K562 (cell line): ENCODE measurements at regions not wholly inside any gene's neighbourhood (a gene's known extent, or its start where the extent isn't known, plus 50 kb on each side); places are given as distances from the start of the nearest gene placed in this dataset.

Experiments used
- ATAC-seq: fragments of 200-7000 bp; cut with Tn5 transposase; 3 replicates; pipeline ENCODE4 v1.9.1; 2020; ENCODE audit warnings: moderate library complexity
- BruUV-seq: library from RNA; stranded (reverse); fragments of 400-500 nt; replicated peaks from 2 replicates; lab custom pipeline; 2021; lab: Mats Ljungman, UMichigan
- CTCF ChIA-PET: fragments of 300-600 bp; formaldehyde crosslinking; extraction: SDS; loops from one replicate; lab custom pipeline; 2021; ENCODE audit warnings: low intra/inter-chr PET ratio; lab: Yijun Ruan, JAX
- POLR2A ChIA-PET: fragments of 300-600, 350-650 bp; sonication (Branson Sonifier 250); formaldehyde crosslinking; extraction: SDS; loops from one replicate; lab custom pipeline; 2021; ENCODE audit warnings: antibody characterized with exemption, inconsistent platforms; lab: Yijun Ruan, JAX
- DNase-seq, 4 experiments: peaks; one replicate each; pipeline versions ENCODE4 v3.0.0 to v3.0.0-alpha.2; 2011 to 2018; ENCODE audit warnings: low spot score in 3 of 4, mixed read lengths in 3 of 4; ENCODE audit errors: extremely low read depth in 1 of 4
- FAIRE-seq: peaks from 2 replicates; lab custom pipeline; 2011; peaks lifted over from hg19 to GRCh38; lab: Jason Lieb, UNC
- H2AFZ ChIP-seq: 2 replicates; pipeline ENCODE4 v1.6.0; 2011; ENCODE audit warnings: low read depth, low read length, control low read depth, inconsistent platforms
- H3K27ac ChIP-seq: fragments of 200-600 bp; 3 replicates; pipeline ENCODE4 v1.8.0; 2011; ENCODE audit warnings: low read depth, mild to moderate bottlenecking, control low read depth, inconsistent platforms, low read length, moderate library complexity, mixed read lengths; ENCODE audit errors: extremely low read depth
- H3K27me3 ChIP-seq, 2 experiments: fragments of 300-600 bp in 1 of 2; 2 replicates in 1 of 2; 3 replicates in 1 of 2; pipeline versions ENCODE4 v1.6.0 to v1.8.0; 2011; ENCODE audit warnings: inconsistent platforms in 2 of 2, low read length in 2 of 2, mild to moderate bottlenecking in 1 of 2, mixed read lengths in 1 of 2, moderate library complexity in 1 of 2; ENCODE audit not compliant: control insufficient read depth in 2 of 2, insufficient read depth in 2 of 2
- H3K36me3 ChIP-seq: fragments of 300-600 bp; 3 replicates; pipeline ENCODE4 v1.8.0; 2011; ENCODE audit warnings: mild to moderate bottlenecking, low read length, inconsistent platforms; ENCODE audit not compliant: control insufficient read depth, insufficient read depth
- H3K4me1 ChIP-seq, 2 experiments: fragments of 200-600 bp in 1 of 2; replicated peaks in 1 of 2; 2 replicates in 1 of 2; 3 replicates in 1 of 2; pipeline versions ENCODE4 v1.5.1 to v1.8.0; 2011; ENCODE audit warnings: inconsistent platforms in 2 of 2, low read length in 2 of 2, mild to moderate bottlenecking in 1 of 2, mixed read lengths in 1 of 2, moderate library complexity in 1 of 2; ENCODE audit not compliant: control insufficient read depth in 2 of 2, insufficient read depth in 2 of 2
- H3K4me2 ChIP-seq: 2 replicates; pipeline ENCODE4 v1.6.1; 2011; ENCODE audit warnings: low read length, control low read depth, inconsistent platforms, mixed read lengths; ENCODE audit not compliant: insufficient read depth
- H3K4me3 ChIP-seq: fragments of 200-600 bp; sonication (generic), shearing (Covaris generic); 2 replicates; pipeline ENCODE4 v1.5.1; 2016; ENCODE audit warnings: control low read depth, inconsistent platforms
- H3K79me2 ChIP-seq: fragments of 200-600 bp; 3 replicates; pipeline ENCODE4 v1.8.0; 2011; ENCODE audit warnings: low read length, inconsistent platforms; ENCODE audit not compliant: control insufficient read depth, insufficient read depth
- H3K9ac ChIP-seq, 2 experiments: 2 replicates each; pipeline versions ENCODE4 v1.6.0 to v1.6.1; 2011; ENCODE audit warnings: low read depth in 2 of 2, low read length in 2 of 2, control low read depth in 1 of 2, inconsistent platforms in 1 of 2, mild to moderate bottlenecking in 1 of 2, mixed read lengths in 1 of 2; ENCODE audit not compliant: insufficient read depth in 1 of 2
- H3K9me1 ChIP-seq: one replicate; pipeline ENCODE4 v1.6.0; 2011; ENCODE audit warnings: inconsistent platforms, mild to moderate bottlenecking, low read length, moderate library complexity; ENCODE audit not compliant: control insufficient read depth, insufficient read depth
- H3K9me3 ChIP-seq: replicated peaks from 2 replicates; pipeline ENCODE4 v1.5.1; 2011; ENCODE audit warnings: low read depth, low read length, inconsistent platforms; ENCODE audit not compliant: control insufficient read depth, insufficient read depth
- H4K20me1 ChIP-seq: replicated peaks from 2 replicates; pipeline ENCODE4 v1.6.1; 2011; ENCODE audit warnings: low read length, inconsistent platforms, mixed read lengths; ENCODE audit not compliant: control insufficient read depth, insufficient read depth
- CBX1 ChIP-seq: sonication (generic); IDR thresholded peaks from 2 replicates; pipeline ENCODE4 v1.6.1; 2016; ENCODE audit warnings: antibody characterized with exemption, low read depth, mild to moderate bottlenecking
- CBX8 ChIP-seq: fragments of 200-600 bp; sonication (generic); IDR thresholded peaks from 2 replicates; pipeline ENCODE4 v1.6.1; 2012; ENCODE audit warnings: borderline replicate concordance, mixed run types, low read depth, mild to moderate bottlenecking, moderate library complexity, mixed read lengths, low read length, control low read depth, inconsistent platforms; ENCODE audit not compliant: poor library complexity, severe bottlenecking; ENCODE audit errors: extremely low read depth
- FIP1L1 ChIP-seq: fragments of 200-400 bp; formaldehyde crosslinking; IDR thresholded peaks from 2 replicates; pipeline ENCODE4 v1.6.1; 2018; ENCODE audit warnings: mild to moderate bottlenecking, low read depth, low read length; ENCODE audit not compliant: poor library complexity, severe bottlenecking
- FOXA3 ChIP-seq, 2 experiments: fragments of 450-650 bp in 1 of 2; sonication (generic) in 1 of 2; formaldehyde crosslinking; IDR thresholded peaks in 1 of 2; conservative IDR thresholded peaks in 1 of 2; 2 replicates each; pipeline versions ENCODE4 v1.4.0 to v1.8.0; 2020 to 2022; ENCODE audit warnings: mild to moderate bottlenecking in 2 of 2, missing genetic modification reagents in 1 of 2
- GATAD2B ChIP-seq: fragments of 450-650 bp; IDR thresholded peaks from 2 replicates; pipeline ENCODE4 v1.6.1; 2017; ENCODE audit warnings: mild to moderate bottlenecking, borderline replicate concordance
- HMG20B ChIP-seq: fragments of 250-450 bp; sonication (Bioruptor Pico); IDR thresholded peaks from 2 replicates; pipeline ENCODE4 v1.5.0; 2021; ENCODE audit warnings: mild to moderate bottlenecking
- IFI16 ChIP-seq: fragments of 250-450 bp; sonication (Bioruptor Pico); IDR thresholded peaks from 2 replicates; pipeline ENCODE4 v2.1.2; 2022; ENCODE audit warnings: mild to moderate bottlenecking, inconsistent platforms
- KDM5B ChIP-seq: fragments of 200-600 bp; sonication (generic); IDR thresholded peaks from 2 replicates; pipeline ENCODE4 v1.6.1; 2012; ENCODE audit warnings: low read depth, mild to moderate bottlenecking, moderate library complexity, low read length, control low read depth, inconsistent platforms; ENCODE audit not compliant: insufficient replicate concordance
- MEF2D ChIP-seq: conservative IDR thresholded peaks from 2 replicates; pipeline ENCODE4 v1.6.1; 2016; ENCODE audit warnings: low read depth, missing genetic modification characterization, missing compliant biosample characterization
- POLR2H ChIP-seq: IDR thresholded peaks from 2 replicates; pipeline ENCODE4 v1.6.1; 2016; ENCODE audit warnings: missing genetic modification characterization, low read depth, mild to moderate bottlenecking, control low read depth, missing compliant biosample characterization, moderate library complexity
- RBM22 ChIP-seq: fragments of 200-400 bp; formaldehyde crosslinking; IDR thresholded peaks from 2 replicates; pipeline ENCODE4 v1.6.1; 2018; ENCODE audit warnings: low read length, low read depth; ENCODE audit not compliant: poor library complexity, severe bottlenecking
- SLC30A9 ChIP-seq: fragments of 250-450 bp; sonication (Bioruptor Pico); IDR thresholded peaks from 2 replicates; pipeline ENCODE4 v1.8.0; 2022; ENCODE audit warnings: mild to moderate bottlenecking, moderate library complexity
- TARDBP ChIP-seq: fragments of 450-650 bp; IDR thresholded peaks from 2 replicates; pipeline ENCODE4 v1.6.1; 2016
- ZNF253 ChIP-seq: fragments of 250-450 bp; sonication (Bioruptor Pico); conservative IDR thresholded peaks from 2 replicates; pipeline ENCODE4 v1.6.1; 2021; ENCODE audit warnings: mild to moderate bottlenecking
- ZNF696 ChIP-seq: fragments of 250-450 bp; sonication (Bioruptor Pico); conservative IDR thresholded peaks from 2 replicates; pipeline ENCODE4 v1.4.0; 2020; ENCODE audit warnings: mild to moderate bottlenecking, moderate library complexity
- ZNF75A ChIP-seq: fragments of 450-650 bp; formaldehyde crosslinking; IDR thresholded peaks from 2 replicates; pipeline ENCODE4 v1.4.0; 2020; ENCODE audit warnings: mild to moderate bottlenecking
- WGBS: fragments of 100-300 bp; shearing (Covaris generic); methylation state at CpG from one replicate; pipeline ENCODE4 v1.1.6; 2016; ENCODE audit warnings: low coverage, mixed read lengths; ENCODE audit not compliant: insufficient coverage; ENCODE audit errors: missing lambda C conversion rate; 5-methylcytosine and 5-hydroxymethylcytosine counted together
- in situ Hi-C: fragments of 300-500 bp; cut with MboI; formaldehyde crosslinking; loops from 4 replicates; pipeline ENCODE4 v1.15.0; 2018; ENCODE audit warnings: inconsistent platforms, mixed read lengths
- intact Hi-C: fragments of 100-400 bp; cut with micrococcal nuclease; formaldehyde crosslinking; loops from 2 replicates; pipeline ENCODE4 v1.14.2; 2022
- TF ChIP-seq, protein P1 (sequence below): sonication (generic); formaldehyde crosslinking; IDR thresholded peaks from 2 replicates; pipeline ENCODE4 v1.8.0; 2022; ENCODE audit warnings: missing genetic modification reagents, mild to moderate bottlenecking, borderline replicate concordance

GRCh38 chr18:10386956-10387355 is 67.5 kb upstream of the APCDD1 start:
- Histone ChIP-seq H4K20me1 (no peaks in the 10 kb centered on the region), H3K4me1 (no peaks in the 10 kb centered on the region), H3K9me3 (no peaks in the 10 kb centered on the region), H3K4me3 (no peak overlapping the region), H3K9ac (no peak overlapping the region), H3K4me2 (no peak overlapping the region), H3K79me2 (no peaks in the 10 kb centered on the region), H3K9me1 (no peaks in the 10 kb centered on the region), H3K36me3 (no peaks in the 10 kb centered on the region), H3K27ac (no peak overlapping the region), H3K27me3 (peaks cover 2 to 3% of the 10 kb centered on the region in 2 experiments; a peak in 1 of 5 replicates), H2AFZ (no peak overlapping the region)
- DNase-seq (no peak), FAIRE-seq (no peak), ATAC-seq (no peak)
- in situ Hi-C loops (loop anchor here (5.0 kb wide), 1 partner anchor 70 kb away; no protein-coding TSS in a partner anchor), intact Hi-C loops (no loop called here)
- TF ChIP-seq RBM22 (no peak), ZNF75A (no peak), IFI16 (CRISPR knock-in tag) (no peak), MEF2D (tag) (no peak), ZNF253 (CRISPR knock-in tag) (no peak), POLR2H (tag) (no peak), TARDBP (no peak), CBX8 (no peak), SLC30A9 (CRISPR knock-in tag) (no peak), KDM5B (no peak), FIP1L1 (no peak), HMG20B (CRISPR knock-in tag) (no peak), GATAD2B (no peak), CBX1 (no peak), FOXA3 (CRISPR knock-in tag; conservative IDR thresholded peaks at IDR 0.05 in 1 of 2, IDR thresholded peaks at IDR 0.05 in 1 of 2) (no peak), ZNF696 (CRISPR knock-in tag) (no peak)
- TF ChIP-seq, protein P1, sequence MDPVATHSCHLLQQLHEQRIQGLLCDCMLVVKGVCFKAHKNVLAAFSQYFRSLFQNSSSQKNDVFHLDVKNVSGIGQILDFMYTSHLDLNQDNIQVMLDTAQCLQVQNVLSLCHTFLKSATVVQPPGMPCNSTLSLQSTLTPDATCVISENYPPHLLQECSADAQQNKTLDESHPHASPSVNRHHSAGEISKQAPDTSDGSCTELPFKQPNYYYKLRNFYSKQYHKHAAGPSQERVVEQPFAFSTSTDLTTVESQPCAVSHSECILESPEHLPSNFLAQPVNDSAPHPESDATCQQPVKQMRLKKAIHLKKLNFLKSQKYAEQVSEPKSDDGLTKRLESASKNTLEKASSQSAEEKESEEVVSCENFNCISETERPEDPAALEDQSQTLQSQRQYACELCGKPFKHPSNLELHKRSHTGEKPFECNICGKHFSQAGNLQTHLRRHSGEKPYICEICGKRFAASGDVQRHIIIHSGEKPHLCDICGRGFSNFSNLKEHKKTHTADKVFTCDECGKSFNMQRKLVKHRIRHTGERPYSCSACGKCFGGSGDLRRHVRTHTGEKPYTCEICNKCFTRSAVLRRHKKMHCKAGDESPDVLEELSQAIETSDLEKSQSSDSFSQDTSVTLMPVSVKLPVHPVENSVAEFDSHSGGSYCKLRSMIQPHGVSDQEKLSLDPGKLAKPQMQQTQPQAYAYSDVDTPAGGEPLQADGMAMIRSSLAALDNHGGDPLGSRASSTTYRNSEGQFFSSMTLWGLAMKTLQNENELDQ (CRISPR knock-in tag): no peak
- ChIA-PET CTCF (no interaction called here), POLR2A (interaction anchor here (1.0 kb wide), 1 partner anchor 13 kb away, joined by 5 read pairs; no protein-coding TSS in a partner anchor)
- no TSS peak for BruUV-seq
- 2% methylated on average over 2 of the region's 2 CpGs for WGBS
